Liver (tissue), 8 donors: ENCODE measurements at regions not wholly inside any gene's neighbourhood (a gene's known extent, or its start where the extent isn't known, plus 50 kb on each side); places are given as distances from the start of the nearest gene placed in this dataset.
"Not testable (repeated sequence)": the region's sequence is repeated elsewhere in the genome, so short reads cannot be mapped to it uniquely, and the experiment has no call there.

Experiments used
- DNase-seq: peaks from one replicate; pipeline ENCODE4 v3.0.0-alpha.2; 2017; ENCODE audit warnings: low spot score
- H3K27ac ChIP-seq, 2 donors: one replicate each; pipeline ENCODE4 v1.7.0; 2013; ENCODE audit warnings: inconsistent platforms in 2 of 2, low read length in 2 of 2, control low read depth in 1 of 2, low read depth in 1 of 2, mild to moderate bottlenecking in 1 of 2
- H3K27me3 ChIP-seq, 4 donors: one replicate each; pipeline versions ENCODE4 v1.6.1 to v1.7.0; 2013; ENCODE audit warnings: low read length in 3 of 4, inconsistent platforms in 1 of 4, mild to moderate bottlenecking in 1 of 4, moderate library complexity in 1 of 4; ENCODE audit not compliant: control insufficient read depth in 4 of 4, insufficient read depth in 4 of 4
- H3K36me3 ChIP-seq, 4 donors: one replicate each; pipeline versions ENCODE4 v1.6.1 to v1.7.0; 2013; ENCODE audit warnings: low read length in 3 of 4, mild to moderate bottlenecking in 3 of 4, low read depth in 1 of 4, moderate library complexity in 1 of 4; ENCODE audit not compliant: control insufficient read depth in 4 of 4, insufficient read depth in 3 of 4
- H3K4me1 ChIP-seq, 4 donors: one replicate each; pipeline versions ENCODE4 v1.6.1 to v1.7.0; 2013; ENCODE audit warnings: low read length in 3 of 4, mild to moderate bottlenecking in 3 of 4, moderate library complexity in 1 of 4; ENCODE audit not compliant: control insufficient read depth in 4 of 4, insufficient read depth in 4 of 4
- H3K4me3 ChIP-seq, 3 donors: one replicate each; pipeline versions ENCODE4 v1.6.1 to v1.7.0; 2013; ENCODE audit warnings: low read length in 3 of 3, control low read depth in 1 of 3, low read depth in 1 of 3, mild to moderate bottlenecking in 1 of 3
- H3K9ac ChIP-seq, 2 donors: one replicate each; pipeline ENCODE4 v1.7.0; 2013; ENCODE audit warnings: low read length in 2 of 2, mild to moderate bottlenecking in 2 of 2, moderate library complexity in 2 of 2, control low read depth in 1 of 2, low read depth in 1 of 2
- H3K9me3 ChIP-seq, 4 donors: one replicate each; pipeline versions ENCODE4 v1.6.1 to v1.7.0; 2013; ENCODE audit warnings: low read length in 3 of 4; ENCODE audit not compliant: control insufficient read depth in 4 of 4
- EGR1 ChIP-seq, 2 donors: IDR thresholded peaks; 2 replicates each; pipeline ENCODE4 v1.6.1; 2016 to 2018; ENCODE audit warnings: antibody characterized with exemption in 2 of 2, low read depth in 2 of 2
- FOXA1 ChIP-seq: IDR thresholded peaks from 2 replicates; pipeline ENCODE4 v1.6.1; 2016; ENCODE audit warnings: antibody characterized with exemption
- FOXA2 ChIP-seq: IDR thresholded peaks from 2 replicates; pipeline ENCODE4 v1.6.1; 2016; ENCODE audit warnings: antibody characterized with exemption
- HNF4A ChIP-seq, 2 donors: conservative IDR thresholded peaks; 2 replicates each; pipeline ENCODE4 v1.6.1; 2016; ENCODE audit warnings: antibody characterized with exemption in 2 of 2, mild to moderate bottlenecking in 2 of 2
- JUND ChIP-seq, 2 donors: IDR thresholded peaks; 2 replicates each; pipeline ENCODE4 v1.6.1; 2016; ENCODE audit warnings: antibody characterized with exemption in 2 of 2
- MAX ChIP-seq: IDR thresholded peaks from 2 replicates; pipeline ENCODE4 v1.6.1; 2016; ENCODE audit warnings: antibody characterized with exemption
- NR2F2 ChIP-seq: IDR thresholded peaks from 2 replicates; pipeline ENCODE4 v1.6.1; 2016; ENCODE audit warnings: antibody characterized with exemption
- RAD21 ChIP-seq, 2 donors: IDR thresholded peaks; 2 replicates each; pipeline ENCODE4 v1.6.1; 2016; ENCODE audit warnings: antibody characterized with exemption in 2 of 2, mild to moderate bottlenecking in 2 of 2
- REST ChIP-seq: IDR thresholded peaks from 2 replicates; pipeline ENCODE4 v1.6.1; 2016; ENCODE audit warnings: antibody characterized with exemption, mild to moderate bottlenecking
- RXRA ChIP-seq, 2 donors: IDR thresholded peaks; 2 replicates each; pipeline ENCODE4 v1.6.1; 2017 to 2018; ENCODE audit warnings: antibody characterized with exemption in 2 of 2, mild to moderate bottlenecking in 1 of 2
- SP1 ChIP-seq: IDR thresholded peaks from 2 replicates; pipeline ENCODE4 v1.6.1; 2018; ENCODE audit warnings: antibody characterized with exemption, mild to moderate bottlenecking
- TAF1 ChIP-seq: conservative IDR thresholded peaks from 2 replicates; pipeline ENCODE4 v1.6.1; 2016; ENCODE audit warnings: antibody characterized with exemption, mild to moderate bottlenecking
- WGBS: extraction: QIAGEN DNeasy Blood & Tissue Kit; methylation state at CpG from one replicate; pipeline ENCODE4 v1.1.7; 2013; 5-methylcytosine and 5-hydroxymethylcytosine counted together
- TF ChIP-seq, protein P1 (sequence below): fragments of 150-350 bp; IDR thresholded peaks from 2 replicates; pipeline ENCODE4 v1.5.1; 2017; ENCODE audit warnings: improper control_type of control experiment, low read depth, low read length; ENCODE audit not compliant: missing input control
- TF ChIP-seq, protein P2 (sequence below): IDR thresholded peaks from 2 replicates; pipeline ENCODE4 v1.6.1; 2016; ENCODE audit warnings: antibody characterized with exemption
- donor health status: healthy.
- donor health status: healthy.
- donor health status: healthy.
- donor health status: healthy.
- donor health status: healthy.

- WGBS = 63% methylated on average over 4 of the region's 4 CpGs
- no peak for TF ChIP-seq MAX
- no peak for TF ChIP-seq TAF1
- TF ChIP-seq, protein P1, sequence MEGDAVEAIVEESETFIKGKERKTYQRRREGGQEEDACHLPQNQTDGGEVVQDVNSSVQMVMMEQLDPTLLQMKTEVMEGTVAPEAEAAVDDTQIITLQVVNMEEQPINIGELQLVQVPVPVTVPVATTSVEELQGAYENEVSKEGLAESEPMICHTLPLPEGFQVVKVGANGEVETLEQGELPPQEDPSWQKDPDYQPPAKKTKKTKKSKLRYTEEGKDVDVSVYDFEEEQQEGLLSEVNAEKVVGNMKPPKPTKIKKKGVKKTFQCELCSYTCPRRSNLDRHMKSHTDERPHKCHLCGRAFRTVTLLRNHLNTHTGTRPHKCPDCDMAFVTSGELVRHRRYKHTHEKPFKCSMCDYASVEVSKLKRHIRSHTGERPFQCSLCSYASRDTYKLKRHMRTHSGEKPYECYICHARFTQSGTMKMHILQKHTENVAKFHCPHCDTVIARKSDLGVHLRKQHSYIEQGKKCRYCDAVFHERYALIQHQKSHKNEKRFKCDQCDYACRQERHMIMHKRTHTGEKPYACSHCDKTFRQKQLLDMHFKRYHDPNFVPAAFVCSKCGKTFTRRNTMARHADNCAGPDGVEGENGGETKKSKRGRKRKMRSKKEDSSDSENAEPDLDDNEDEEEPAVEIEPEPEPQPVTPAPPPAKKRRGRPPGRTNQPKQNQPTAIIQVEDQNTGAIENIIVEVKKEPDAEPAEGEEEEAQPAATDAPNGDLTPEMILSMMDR = no peak
- no peak for TF ChIP-seq JUND (IDR thresholded peaks at IDR 0.05)
- no peak for TF ChIP-seq NR2F2
- TF ChIP-seq, protein P2, sequence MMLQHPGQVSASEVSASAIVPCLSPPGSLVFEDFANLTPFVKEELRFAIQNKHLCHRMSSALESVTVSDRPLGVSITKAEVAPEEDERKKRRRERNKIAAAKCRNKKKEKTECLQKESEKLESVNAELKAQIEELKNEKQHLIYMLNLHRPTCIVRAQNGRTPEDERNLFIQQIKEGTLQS = no peak
- Histone ChIP-seq H3K9me3 (peaks cover 0 to 4% (median 0%) of the 10 kb centered on the region in 4 donors), H3K9ac (no peak overlapping the region), H3K27me3 (no peaks in the 10 kb centered on the region), H3K4me1 (no peaks in the 10 kb centered on the region), H3K36me3 (no peaks in the 10 kb centered on the region), H3K4me3 (no peak overlapping the region), H3K27ac (no peak overlapping the region)
- DNase-seq = no peak
Measured at GRCh38 chr10:81655986-81656385, 219.0 kb upstream of the NRG3 start.

GRCh38 chr10:81662837-81663236 lies 212.2 kb upstream of the NRG3 start:
- H3K27me3 ChIP-seq = no peaks in the 10 kb centered on the region
- DNase-seq = no peak
- no peak overlapping the region for H3K9ac ChIP-seq
- H3K4me1 ChIP-seq = no peaks in the 10 kb centered on the region
- H3K4me3 ChIP-seq = no peak overlapping the region
- WGBS = 83% methylated on average over 2 of the region's 2 CpGs
- H3K9me3 ChIP-seq = no peaks in the 10 kb centered on the region
- H3K36me3 ChIP-seq = no peaks in the 10 kb centered on the region
- H3K27ac ChIP-seq = no peak overlapping the region
- TF ChIP-seq EGR1 (IDR thresholded peaks at IDR 0.05; ENCODE audit: low read depth in 2 of 2) (no peak), RXRA (IDR thresholded peaks at IDR 0.05) (no peak), JUND (IDR thresholded peaks at IDR 0.05) (no peak), HNF4A (conservative IDR thresholded peaks at IDR 0.05) (no peak), RAD21 (IDR thresholded peaks at IDR 0.05) (no peak)
- TF ChIP-seq, protein P2 = no peak

DNA sequence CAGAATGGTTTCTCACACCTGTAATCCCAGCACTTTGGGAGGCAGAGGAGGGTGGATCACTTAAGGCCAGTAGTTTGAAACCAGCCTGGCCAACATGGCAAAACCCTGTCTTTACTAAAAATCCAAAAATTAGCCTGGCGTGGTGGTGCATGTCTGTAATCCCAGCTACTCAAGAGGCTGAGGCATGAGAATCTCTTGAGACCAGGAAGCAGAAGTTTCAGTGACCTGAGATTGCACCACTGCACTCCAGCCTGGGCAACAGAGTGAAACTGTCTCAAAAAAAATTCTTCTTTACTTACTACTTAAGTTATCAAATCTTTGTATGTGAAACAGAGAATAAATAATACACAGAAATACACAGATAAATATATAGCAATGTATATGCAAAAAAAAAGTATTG lies 210.2 kb upstream of the NRG3 start:
- H3K36me3 ChIP-seq, H3K9ac ChIP-seq, H3K4me1 ChIP-seq, DNase-seq, H3K4me3 ChIP-seq, H3K9me3 ChIP-seq, H3K27me3 ChIP-seq, H3K27ac ChIP-seq: not testable (repeated sequence)
- WGBS = 59% methylated on average over 1 of the region's 1 CpG

DNA sequence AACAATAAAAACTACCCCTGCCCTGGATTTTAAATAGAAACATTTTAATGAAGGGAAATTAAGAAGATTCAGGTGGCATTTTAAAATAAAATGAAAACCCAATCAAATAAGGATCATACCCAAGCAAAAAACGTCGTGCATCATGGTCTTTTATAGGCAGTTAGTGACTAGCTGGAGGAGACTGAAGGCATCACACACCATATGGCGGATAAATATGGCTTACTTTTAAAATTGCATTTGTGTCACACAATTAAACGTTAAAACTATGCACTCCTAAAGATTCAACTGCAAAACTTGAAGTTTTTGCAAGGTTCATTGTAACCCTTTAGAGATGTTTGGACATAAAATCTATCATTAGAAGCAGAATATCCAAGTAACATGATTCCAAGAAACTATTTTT lies 200.1 kb upstream of the NRG3 start:
- WGBS = 73% methylated on average over 4 of the region's 4 CpGs
- Histone ChIP-seq H3K9ac (no peak overlapping the region), H3K27ac (no peak overlapping the region), H3K27me3 (no peaks in the 10 kb centered on the region), H3K36me3 (no peaks in the 10 kb centered on the region), H3K4me3 (no peak overlapping the region), H3K4me1 (no peaks in the 10 kb centered on the region), H3K9me3 (peaks cover 0 to 1% (median 0%) of the 10 kb centered on the region in 4 donors)
- TF ChIP-seq REST (no peak), FOXA1 (no peak), HNF4A (conservative IDR thresholded peaks at IDR 0.05) (no peak), SP1 (no peak), FOXA2 (no peak), RXRA (IDR thresholded peaks at IDR 0.05) (no peak), MAX (no peak)
- no peak for DNase-seq
